GM21723 (cell line): ENCODE measurements at regions not wholly inside any gene's neighbourhood (a gene's known extent, or its start where the extent isn't known, plus 50 kb on each side); places are given as distances from the start of the nearest gene placed in this dataset.
"Not testable (repeated sequence)": the region's sequence is repeated elsewhere in the genome, so short reads cannot be mapped to it uniquely, and the experiment has no call there.

Experiments used
- ATAC-seq: cut with Tn5 transposase; IDR thresholded peaks from one replicate; pipeline ENCODE4 v1.9.1; 2021; ENCODE audit warnings: mild to moderate bottlenecking, moderate library complexity; ENCODE audit not compliant: unreplicated experiment

- not testable (repeated sequence) for ATAC-seq
Measured at GRCh38 chr7:65150105-65150504, 143.6 kb upstream of the ERV3-1 start.

- not testable (repeated sequence) for ATAC-seq
Measured at GRCh38 chr7:65146118-65146914, 139.8 kb upstream of the ERV3-1 start.

- not testable (repeated sequence) for ATAC-seq
Measured at GRCh38 chr7:65145710-65146109, 139.2 kb upstream of the ERV3-1 start.

- not testable (repeated sequence) for ATAC-seq
Measured at GRCh38 chr7:65145008-65145407, 138.5 kb upstream of the ERV3-1 start.

GRCh38 chr7:65144557-65144956, 138.1 kb upstream of the ERV3-1 start:
- ATAC-seq = not testable (repeated sequence)

- ATAC-seq = not testable (repeated sequence)
Measured at GRCh38 chr7:65144119-65144518, 137.6 kb upstream of the ERV3-1 start.

GRCh38 chr7:65141894-65142293, 135.4 kb upstream of the ERV3-1 start:
- not testable (repeated sequence) for ATAC-seq

- ATAC-seq = not testable (repeated sequence)
Measured at GRCh38 chr7:65141405-65141778, 134.9 kb upstream of the ERV3-1 start.

- ATAC-seq = not testable (repeated sequence)
Measured at GRCh38 chr7:65140543-65141404, 134.3 kb upstream of the ERV3-1 start.

- ATAC-seq = not testable (repeated sequence)
Measured at GRCh38 chr7:65136850-65137249, 130.4 kb upstream of the ERV3-1 start.

- ATAC-seq = not testable (repeated sequence)
Measured at GRCh38 chr7:65133087-65133486, 126.6 kb upstream of the ERV3-1 start.

GRCh38 chr7:65132256-65132655, 125.8 kb upstream of the ERV3-1 start:
- not testable (repeated sequence) for ATAC-seq

- not testable (repeated sequence) for ATAC-seq
Measured at GRCh38 chr7:65127364-65127763, 120.9 kb upstream of the ERV3-1 start.

- not testable (repeated sequence) for ATAC-seq
Measured at GRCh38 chr7:65124600-65124999, 118.1 kb upstream of the ERV3-1 start.

- ATAC-seq = not testable (repeated sequence)
Measured at GRCh38 chr7:65105650-65106203, 99.2 kb upstream of the ERV3-1 start.

GRCh38 chr7:65100499-65100898, 94.0 kb upstream of the ERV3-1 start:
- not testable (repeated sequence) for ATAC-seq

GRCh38 chr7:65081669-65082055, 75.2 kb upstream of the ERV3-1 start:
- ATAC-seq = not testable (repeated sequence)

- peak; percentile 99 for ATAC-seq
Measured at GRCh38 chr7:65080799-65081668, 74.5 kb upstream of the ERV3-1 start.

GRCh38 chr7:65074959-65075358, 68.5 kb upstream of the ERV3-1 start:
- not testable (repeated sequence) for ATAC-seq

- not testable (repeated sequence) for ATAC-seq
Measured at GRCh38 chr7:65073160-65073559, 66.7 kb upstream of the ERV3-1 start.
